ENCODE measurements at regions not wholly inside any gene's neighbourhood (a gene's known extent, or its start where the extent isn't known, plus 50 kb on each side); places are given as distances from the start of the nearest gene placed in this dataset.

DNA sequence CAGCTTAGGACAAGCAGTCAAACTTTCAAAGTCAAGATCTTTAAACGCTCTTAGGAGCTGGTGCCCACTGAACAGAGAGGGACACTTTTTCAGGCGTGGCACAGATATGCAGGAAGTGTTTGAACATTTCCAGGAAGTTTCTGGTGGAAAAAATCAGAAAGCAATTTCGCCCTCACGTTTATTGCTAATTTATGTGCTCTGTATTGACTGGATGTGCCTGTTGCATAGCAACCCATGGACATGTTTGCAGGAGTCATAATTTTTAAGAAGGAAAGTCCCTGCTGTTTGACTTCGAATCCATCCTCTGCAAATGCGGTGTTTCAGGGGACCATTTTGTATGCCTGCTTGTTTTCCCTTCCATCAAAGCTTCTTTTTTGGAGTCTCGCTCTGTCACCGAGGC is 239.9 kb upstream of the IRF2BP2 start:
- TF ChIP-seq, protein P1, sequence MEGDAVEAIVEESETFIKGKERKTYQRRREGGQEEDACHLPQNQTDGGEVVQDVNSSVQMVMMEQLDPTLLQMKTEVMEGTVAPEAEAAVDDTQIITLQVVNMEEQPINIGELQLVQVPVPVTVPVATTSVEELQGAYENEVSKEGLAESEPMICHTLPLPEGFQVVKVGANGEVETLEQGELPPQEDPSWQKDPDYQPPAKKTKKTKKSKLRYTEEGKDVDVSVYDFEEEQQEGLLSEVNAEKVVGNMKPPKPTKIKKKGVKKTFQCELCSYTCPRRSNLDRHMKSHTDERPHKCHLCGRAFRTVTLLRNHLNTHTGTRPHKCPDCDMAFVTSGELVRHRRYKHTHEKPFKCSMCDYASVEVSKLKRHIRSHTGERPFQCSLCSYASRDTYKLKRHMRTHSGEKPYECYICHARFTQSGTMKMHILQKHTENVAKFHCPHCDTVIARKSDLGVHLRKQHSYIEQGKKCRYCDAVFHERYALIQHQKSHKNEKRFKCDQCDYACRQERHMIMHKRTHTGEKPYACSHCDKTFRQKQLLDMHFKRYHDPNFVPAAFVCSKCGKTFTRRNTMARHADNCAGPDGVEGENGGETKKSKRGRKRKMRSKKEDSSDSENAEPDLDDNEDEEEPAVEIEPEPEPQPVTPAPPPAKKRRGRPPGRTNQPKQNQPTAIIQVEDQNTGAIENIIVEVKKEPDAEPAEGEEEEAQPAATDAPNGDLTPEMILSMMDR (IDR thresholded peaks at IDR 0.05) = no peak
- TF ChIP-seq EZH2phosphoT487 (IDR thresholded peaks at IDR 0.05) = no peak

Data from neural progenitor cell (in vitro differentiated cells).